Endothelial cell of umbilical vein (primary cell): ENCODE measurements at regions not wholly inside any gene's neighbourhood (a gene's known extent, or its start where the extent isn't known, plus 50 kb on each side); places are given as distances from the start of the nearest gene placed in this dataset.

Source experiments
- BruUV-seq: library from RNA; stranded (reverse); fragments of 400-500 nt; replicated peaks from 2 replicates; lab custom pipeline; 2021; lab: Mats Ljungman, UMichigan
- CTCF ChIA-PET: fragments of 300-600, 350-600 bp; sonication (Branson Sonifier 250); formaldehyde crosslinking; loops from one replicate; lab custom pipeline; 2021; ENCODE audit warnings: antibody characterized with exemption, inconsistent platforms; lab: Charles Lee
- POLR2A ChIA-PET: fragments of 300-600, 350-600 bp; sonication (Branson Sonifier 250); formaldehyde crosslinking; loops from one replicate; lab custom pipeline; 2021; ENCODE audit warnings: antibody characterized with exemption, inconsistent platforms; lab: Charles Lee
- DNase-seq: peaks from one replicate; pipeline ENCODE4 v3.0.0-alpha.2; 2011; ENCODE audit warnings: low read depth, low spot score
- FAIRE-seq: peaks from 2 replicates; lab custom pipeline; 2011; peaks lifted over from hg19 to GRCh38; lab: Jason Lieb, UNC
- H2AFZ ChIP-seq: 2 replicates; pipeline ENCODE4 v1.6.0; 2012; ENCODE audit warnings: low read depth, low read length, control low read depth, inconsistent platforms
- H3K27ac ChIP-seq: 2 replicates; pipeline ENCODE4 v1.5.1; 2011; ENCODE audit warnings: low read depth, mild to moderate bottlenecking, control low read depth, low read length, moderate library complexity; ENCODE audit not compliant: insufficient read depth
- H3K27me3 ChIP-seq, 2 experiments: 2 replicates each; pipeline versions ENCODE4 v1.6.0 to v1.6.1; 2011; ENCODE audit warnings: low read length in 2 of 2, mixed read lengths in 1 of 2; ENCODE audit not compliant: control insufficient read depth in 2 of 2, insufficient read depth in 2 of 2
- H3K36me3 ChIP-seq, 2 experiments: 2 replicates in 1 of 2; 3 replicates in 1 of 2; pipeline ENCODE4 v1.5.1; 2011; ENCODE audit warnings: low read length in 2 of 2, mild to moderate bottlenecking in 1 of 2, moderate library complexity in 1 of 2; ENCODE audit not compliant: control insufficient read depth in 2 of 2, insufficient read depth in 2 of 2; ENCODE audit errors: extremely low read depth in 1 of 2
- H3K4me1 ChIP-seq: 3 replicates; pipeline ENCODE4 v1.5.1; 2011; ENCODE audit warnings: mild to moderate bottlenecking, low read length; ENCODE audit not compliant: control insufficient read depth, insufficient read depth; ENCODE audit errors: extremely low read depth
- H3K4me2 ChIP-seq: 2 replicates; pipeline ENCODE4 v1.6.1; 2011; ENCODE audit warnings: low read length, control low read depth, mixed read lengths; ENCODE audit not compliant: insufficient read depth
- H3K4me3 ChIP-seq, 3 experiments: fragments of 200-600 bp in 1 of 3; sonication (generic), shearing (Covaris generic) in 1 of 3; replicated peaks in 1 of 3; 2 replicates each; pipeline ENCODE4 v1.5.1; 2011 to 2016; ENCODE audit warnings: control low read depth in 3 of 3, low read length in 3 of 3, mild to moderate bottlenecking in 2 of 3, inconsistent platforms in 1 of 3, low read depth in 1 of 3, moderate library complexity in 1 of 3; ENCODE audit not compliant: insufficient read depth in 1 of 3
- H3K79me2 ChIP-seq: 2 replicates; pipeline ENCODE4 v1.6.0; 2012; ENCODE audit warnings: low read length, inconsistent platforms; ENCODE audit not compliant: control insufficient read depth, insufficient read depth
- H3K9ac ChIP-seq: replicated peaks from 2 replicates; pipeline ENCODE3; 2011; ENCODE audit warnings: low read length, control low read depth; ENCODE audit not compliant: insufficient read depth; ENCODE audit errors: extremely low read depth
- H3K9me1 ChIP-seq: replicated peaks from 3 replicates; pipeline ENCODE4 v1.6.0; 2011; ENCODE audit warnings: mild to moderate bottlenecking, low read length; ENCODE audit not compliant: control insufficient read depth, insufficient read depth; ENCODE audit errors: extremely low read depth
- H3K9me3 ChIP-seq: replicated peaks from 2 replicates; pipeline ENCODE4 v1.5.1; 2012; ENCODE audit warnings: low read length, inconsistent platforms; ENCODE audit not compliant: control insufficient read depth, insufficient read depth
- H4K20me1 ChIP-seq: replicated peaks from 2 replicates; pipeline ENCODE3; 2011; ENCODE audit warnings: mild to moderate bottlenecking, low read length; ENCODE audit not compliant: control insufficient read depth, insufficient read depth; ENCODE audit errors: extremely low read depth
- FOS ChIP-seq: IDR thresholded peaks from 2 replicates; pipeline ENCODE4 v1.6.1; 2011; ENCODE audit warnings: mild to moderate bottlenecking, low read length, moderate library complexity, borderline replicate concordance; ENCODE audit not compliant: insufficient read depth
- MAX ChIP-seq: IDR thresholded peaks from 2 replicates; pipeline ENCODE4 v1.6.1; 2011; ENCODE audit not compliant: insufficient read depth, insufficient read length
- MYC ChIP-seq: IDR thresholded peaks from one replicate; pipeline ENCODE4 v1.6.1; 2011; ENCODE audit warnings: mild to moderate bottlenecking, low read depth, low read length
- POLR2AphosphoS5 ChIP-seq: IDR thresholded peaks from 2 replicates; pipeline ENCODE4 v1.6.1; 2012; ENCODE audit warnings: low read depth, mild to moderate bottlenecking, control low read depth, low read length, moderate library complexity; ENCODE audit not compliant: insufficient read depth
- dilution Hi-C: fragments of 300-500 bp; cut with MboI; formaldehyde crosslinking; loops from one replicate; pipeline ENCODE4 v1.15.0; 2019; ENCODE audit warnings: low sequenced_read_pairs; ENCODE audit not compliant: extremely low pct_ligation_motif_present
- intact Hi-C: fragments of 100-400 bp; cut with micrococcal nuclease; formaldehyde crosslinking; loops from one replicate; pipeline ENCODE4 v1.10.0; 2022
- TF ChIP-seq, protein P1 (sequence below), 2 donors: IDR thresholded peaks; 1 replicate in 1 of 2; 2 replicates in 1 of 2; pipeline ENCODE4 v1.5.1; 2011; ENCODE audit warnings: low read length in 2 of 2, mild to moderate bottlenecking in 2 of 2, moderate library complexity in 2 of 2, control low read depth in 1 of 2, inconsistent platforms in 1 of 2, low read depth in 1 of 2; ENCODE audit not compliant: insufficient read depth in 1 of 2; ENCODE audit errors: extremely low read depth in 1 of 2

- Histone ChIP-seq H3K4me2 (no peak overlapping the region), H2AFZ (no peak overlapping the region), H3K9me3 (no peaks in the 10 kb centered on the region), H3K9me1 (no peaks in the 10 kb centered on the region), H3K4me1 (no peaks in the 10 kb centered on the region), H3K36me3 (no peaks in the 10 kb centered on the region), H3K27ac (no peak overlapping the region), H3K9ac (no peak overlapping the region), H3K79me2 (no peaks in the 10 kb centered on the region), H4K20me1 (no peaks in the 10 kb centered on the region), H3K4me3 (no peak overlapping the region), H3K27me3 (no peaks in the 10 kb centered on the region)
- BruUV-seq: no TSS peak
- intact Hi-C loops: no loop called here
- TF ChIP-seq MYC (no peak), MAX (no peak), POLR2AphosphoS5 (no peak)
- TF ChIP-seq, protein P1, sequence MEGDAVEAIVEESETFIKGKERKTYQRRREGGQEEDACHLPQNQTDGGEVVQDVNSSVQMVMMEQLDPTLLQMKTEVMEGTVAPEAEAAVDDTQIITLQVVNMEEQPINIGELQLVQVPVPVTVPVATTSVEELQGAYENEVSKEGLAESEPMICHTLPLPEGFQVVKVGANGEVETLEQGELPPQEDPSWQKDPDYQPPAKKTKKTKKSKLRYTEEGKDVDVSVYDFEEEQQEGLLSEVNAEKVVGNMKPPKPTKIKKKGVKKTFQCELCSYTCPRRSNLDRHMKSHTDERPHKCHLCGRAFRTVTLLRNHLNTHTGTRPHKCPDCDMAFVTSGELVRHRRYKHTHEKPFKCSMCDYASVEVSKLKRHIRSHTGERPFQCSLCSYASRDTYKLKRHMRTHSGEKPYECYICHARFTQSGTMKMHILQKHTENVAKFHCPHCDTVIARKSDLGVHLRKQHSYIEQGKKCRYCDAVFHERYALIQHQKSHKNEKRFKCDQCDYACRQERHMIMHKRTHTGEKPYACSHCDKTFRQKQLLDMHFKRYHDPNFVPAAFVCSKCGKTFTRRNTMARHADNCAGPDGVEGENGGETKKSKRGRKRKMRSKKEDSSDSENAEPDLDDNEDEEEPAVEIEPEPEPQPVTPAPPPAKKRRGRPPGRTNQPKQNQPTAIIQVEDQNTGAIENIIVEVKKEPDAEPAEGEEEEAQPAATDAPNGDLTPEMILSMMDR (IDR thresholded peaks at IDR 0.05; ENCODE audit: extremely low read depth in 1 of 2, insufficient read depth in 1 of 2, low read depth in 1 of 2, low read length in 2 of 2): no peak
- CTCF ChIA-PET: no interaction called here
- POLR2A ChIA-PET: no interaction called here
- no peak for DNase-seq
- FAIRE-seq: no peak
- dilution Hi-C loops: no loop called here
Measured at GRCh38 chrX:149365552-149365951, 139.6 kb downstream of the IDS start.

DNA sequence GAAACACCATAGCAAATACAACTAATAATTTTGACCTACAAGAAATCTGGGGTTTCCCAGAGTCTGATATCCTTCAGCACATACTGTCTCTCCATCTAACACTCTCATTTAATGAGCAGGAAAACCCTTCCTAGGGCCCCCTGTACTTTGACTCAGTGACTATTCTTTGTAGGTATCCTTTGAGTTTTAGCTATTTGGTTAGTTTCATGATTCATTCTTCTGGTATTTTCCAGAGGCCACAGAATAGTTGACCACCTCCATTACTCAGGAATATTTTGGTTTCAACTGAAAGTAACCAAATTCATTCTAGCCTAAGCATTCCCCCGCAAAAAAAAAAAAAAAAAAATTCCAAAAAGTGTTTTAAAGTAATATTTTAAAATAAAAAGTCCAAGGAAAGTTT lies 140.0 kb downstream of the IDS start:
- Histone ChIP-seq H3K9me1 (no peaks in the 10 kb centered on the region), H3K4me1 (no peaks in the 10 kb centered on the region), H3K9me3 (no peaks in the 10 kb centered on the region), H3K79me2 (no peaks in the 10 kb centered on the region), H3K4me3 (no peak overlapping the region), H3K27me3 (no peaks in the 10 kb centered on the region), H3K27ac (no peak overlapping the region), H2AFZ (no peak overlapping the region), H3K36me3 (no peaks in the 10 kb centered on the region), H4K20me1 (no peaks in the 10 kb centered on the region), H3K9ac (no peak overlapping the region), H3K4me2 (no peak overlapping the region)
- intact Hi-C loops (no loop called here), dilution Hi-C loops (no loop called here)
- ChIA-PET POLR2A (no interaction called here), CTCF (no interaction called here)
- no TSS peak for BruUV-seq
- FAIRE-seq (no peak), DNase-seq (no peak)
- no peak for TF ChIP-seq FOS
- TF ChIP-seq, protein P1 (IDR thresholded peaks at IDR 0.05; ENCODE audit: extremely low read depth in 1 of 2, insufficient read depth in 1 of 2, low read depth in 1 of 2, low read length in 2 of 2): no peak
- no peak for TF ChIP-seq POLR2AphosphoS5
